ENCODE measurements at regions not wholly inside any gene's neighbourhood (a gene's known extent, or its start where the extent isn't known, plus 50 kb on each side); places are given as distances from the start of the nearest gene placed in this dataset.

DNA sequence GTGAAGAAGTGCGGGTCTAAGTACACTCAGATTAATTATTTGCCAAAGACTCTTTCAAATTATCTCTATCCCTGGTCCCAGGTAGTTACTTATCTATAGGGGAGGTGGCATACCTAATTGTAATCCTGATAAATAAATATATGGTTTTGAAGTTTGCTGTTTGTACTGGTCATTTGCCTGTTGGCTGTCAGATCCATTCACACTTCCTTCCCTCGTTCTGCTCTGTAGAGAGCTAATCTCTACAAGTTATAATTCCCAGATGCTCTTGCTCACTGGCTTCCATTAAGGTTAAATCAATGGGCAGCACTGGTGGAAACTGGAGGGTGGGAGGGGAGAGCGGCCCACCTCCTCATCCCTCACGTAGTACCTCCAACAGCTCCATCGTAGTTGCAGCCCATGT, 447.1 kb downstream of the TXNL1 start (continued):
- no peak for TF ChIP-seq ZNF707 (tag by site-specific recombination; IDR thresholded peaks at IDR 0.05)

- no peaks in the 10 kb centered on the region for H3K9me3 ChIP-seq (ENCODE audit: control insufficient read depth, insufficient read depth, low read depth, low read length)
- H3K4me1 ChIP-seq (ENCODE audit: control insufficient read depth, insufficient read depth, low read length), result no peaks in the 10 kb centered on the region
- TF ChIP-seq ZNF248 (tag by site-specific recombination; IDR thresholded peaks at IDR 0.05) (no peak), ZNF621 (tag by site-specific recombination; IDR thresholded peaks at IDR 0.05) (no peak), ZNF585B (tag by site-specific recombination; IDR thresholded peaks at IDR 0.05) (no peak), ZNF433 (tag by site-specific recombination; IDR thresholded peaks at IDR 0.05; ENCODE audit: low read depth) (no peak), ZSCAN23 (tag by site-specific recombination; IDR thresholded peaks at IDR 0.05) (no peak), ZNF473 (tag by site-specific recombination; IDR thresholded peaks at IDR 0.05) (no peak), ZNF449 (tag by site-specific recombination; IDR thresholded peaks at IDR 0.05) (no peak), ZNF239 (tag by site-specific recombination; IDR thresholded peaks at IDR 0.05) (no peak), ZIC2 (tag by site-specific recombination; IDR thresholded peaks at IDR 0.05) (no peak), ZNF561 (tag by site-specific recombination; IDR thresholded peaks at IDR 0.05; ENCODE audit: borderline replicate concordance) (no peak), KLF16 (tag by site-specific recombination; IDR thresholded peaks at IDR 0.05) (no peak), BCL11B (tag by site-specific recombination; IDR thresholded peaks at IDR 0.05; ENCODE audit: low read depth) (no peak), ZBTB21 (tag by site-specific recombination; IDR thresholded peaks at IDR 0.05) (no peak), ZNF112 (tag by site-specific recombination; IDR thresholded peaks at IDR 0.05) (no peak), ZNF529 (tag by site-specific recombination; IDR thresholded peaks at IDR 0.05; ENCODE audit: insufficient replicate concordance) (no peak)
- TF ChIP-seq, protein P1, sequence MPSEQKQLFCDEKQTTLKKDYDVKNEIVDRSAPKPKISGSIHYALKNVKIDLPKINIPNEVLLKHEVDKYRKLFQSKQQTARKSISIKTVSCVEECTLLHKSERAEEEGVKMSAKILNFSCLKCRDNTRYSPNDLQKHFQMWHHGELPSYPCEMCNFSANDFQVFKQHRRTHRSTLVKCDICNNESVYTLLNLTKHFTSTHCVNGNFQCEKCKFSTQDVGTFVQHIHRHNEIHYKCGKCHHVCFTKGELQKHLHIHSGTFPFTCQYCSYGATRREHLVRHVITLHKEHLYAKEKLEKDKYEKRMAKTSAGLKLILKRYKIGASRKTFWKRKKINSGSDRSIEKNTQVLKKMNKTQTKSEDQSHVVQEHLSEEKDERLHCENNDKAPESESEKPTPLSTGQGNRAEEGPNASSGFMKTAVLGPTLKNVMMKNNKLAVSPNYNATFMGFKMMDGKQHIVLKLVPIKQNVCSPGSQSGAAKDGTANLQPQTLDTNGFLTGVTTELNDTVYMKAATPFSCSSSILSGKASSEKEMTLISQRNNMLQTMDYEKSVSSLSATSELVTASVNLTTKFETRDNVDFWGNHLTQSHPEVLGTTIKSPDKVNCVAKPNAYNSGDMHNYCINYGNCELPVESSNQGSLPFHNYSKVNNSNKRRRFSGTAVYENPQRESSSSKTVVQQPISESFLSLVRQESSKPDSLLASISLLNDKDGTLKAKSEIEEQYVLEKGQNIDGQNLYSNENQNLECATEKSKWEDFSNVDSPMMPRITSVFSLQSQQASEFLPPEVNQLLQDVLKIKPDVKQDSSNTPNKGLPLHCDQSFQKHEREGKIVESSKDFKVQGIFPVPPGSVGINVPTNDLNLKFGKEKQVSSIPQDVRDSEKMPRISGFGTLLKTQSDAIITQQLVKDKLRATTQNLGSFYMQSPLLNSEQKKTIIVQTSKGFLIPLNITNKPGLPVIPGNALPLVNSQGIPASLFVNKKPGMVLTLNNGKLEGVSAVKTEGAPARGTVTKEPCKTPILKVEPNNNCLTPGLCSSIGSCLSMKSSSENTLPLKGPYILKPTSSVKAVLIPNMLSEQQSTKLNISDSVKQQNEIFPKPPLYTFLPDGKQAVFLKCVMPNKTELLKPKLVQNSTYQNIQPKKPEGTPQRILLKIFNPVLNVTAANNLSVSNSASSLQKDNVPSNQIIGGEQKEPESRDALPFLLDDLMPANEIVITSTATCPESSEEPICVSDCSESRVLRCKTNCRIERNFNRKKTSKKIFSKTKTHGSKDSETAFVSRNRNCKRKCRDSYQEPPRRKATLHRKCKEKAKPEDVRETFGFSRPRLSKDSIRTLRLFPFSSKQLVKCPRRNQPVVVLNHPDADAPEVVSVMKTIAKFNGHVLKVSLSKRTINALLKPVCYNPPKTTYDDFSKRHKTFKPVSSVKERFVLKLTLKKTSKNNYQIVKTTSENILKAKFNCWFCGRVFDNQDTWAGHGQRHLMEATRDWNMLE (tag by site-specific recombination; conservative IDR thresholded peaks at IDR 0.05; ENCODE audit: low read depth), result no peak
- no peak overlapping the region for H3K4me3 ChIP-seq (ENCODE audit: low read depth, low read length)
- H3K36me3 ChIP-seq (ENCODE audit: control insufficient read depth in 2 of 2, insufficient read depth in 1 of 2, low read length in 2 of 2), result no peaks in the 10 kb centered on the region
- no peak overlapping the region for H3K27ac ChIP-seq (ENCODE audit: extremely low read depth, low read depth, low read length)
- ChIA-PET POLR2A (no interaction called here), CTCF (no interaction called here)
Observed at GRCh38 chr18:56189615-56190014, 448.8 kb downstream of the TXNL1 start.

GRCh38 chr18:56188529-56189275, 449.7 kb downstream of the TXNL1 start:
- H3K4me1 ChIP-seq (ENCODE audit: control insufficient read depth, insufficient read depth, low read length), result no peaks in the 10 kb centered on the region
- no peak overlapping the region for H3K4me3 ChIP-seq (ENCODE audit: low read depth, low read length)
- CTCF ChIA-PET, result interaction anchor here (0.7 kb wide), 1 partner anchor 335 kb away, joined by 5 read pairs; no protein-coding TSS in a partner anchor
- H3K36me3 ChIP-seq (ENCODE audit: control insufficient read depth in 2 of 2, insufficient read depth in 1 of 2, low read length in 2 of 2), result no peaks in the 10 kb centered on the region
- H3K9me3 ChIP-seq (ENCODE audit: control insufficient read depth, insufficient read depth, low read depth, low read length), result no peaks in the 10 kb centered on the region; the same call in 1 of the 2 replicates
- POLR2A ChIA-PET, result no interaction called here
- no peak overlapping the region for H3K27ac ChIP-seq (ENCODE audit: extremely low read depth, low read depth, low read length)
- TF ChIP-seq SP2 (tag by site-specific recombination; IDR thresholded peaks at IDR 0.05), result no peak
- TF ChIP-seq ZNF214 (tag by site-specific recombination; IDR thresholded peaks at IDR 0.05; ENCODE audit: borderline replicate concordance), result no peak
- TF ChIP-seq ZNF239 (tag by site-specific recombination; IDR thresholded peaks at IDR 0.05), result no peak
- TF ChIP-seq ZNF324 (tag by site-specific recombination; IDR thresholded peaks at IDR 0.05), result no peak
- no peak for TF ChIP-seq ZNF610 (tag by site-specific recombination; IDR thresholded peaks at IDR 0.05; ENCODE audit: borderline replicate concordance)
- TF ChIP-seq ZNF416 (tag by site-specific recombination; IDR thresholded peaks at IDR 0.05), result no peak
- no peak for TF ChIP-seq ZNF221 (tag by site-specific recombination; IDR thresholded peaks at IDR 0.05; ENCODE audit: borderline replicate concordance)
- no peak for TF ChIP-seq ZNF621 (tag by site-specific recombination; IDR thresholded peaks at IDR 0.05)
- TF ChIP-seq HOXC10 (CRISPR knock-in tag; IDR thresholded peaks at IDR 0.05), result no peak
- no peak for TF ChIP-seq SP3 (tag by site-specific recombination; IDR thresholded peaks at IDR 0.05)
- TF ChIP-seq ZSCAN5A (tag by site-specific recombination; IDR thresholded peaks at IDR 0.05), result no peak
- no peak for TF ChIP-seq GLI4 (tag by site-specific recombination; IDR thresholded peaks at IDR 0.05)
